C4-2B (cell line): ENCODE measurements at regions not wholly inside any gene's neighbourhood (a gene's known extent, or its start where the extent isn't known, plus 50 kb on each side); places are given as distances from the start of the nearest gene placed in this dataset.

Source experiments
- CTCF ChIP-seq: fragments of 450-650 bp; conservative IDR thresholded peaks from 2 replicates; pipeline ENCODE4 v1.5.1; 2017; ENCODE audit warnings: mild to moderate bottlenecking
- ZFX ChIP-seq: fragments of 450-650 bp; IDR thresholded peaks from 2 replicates; pipeline ENCODE4 v1.6.1; 2017

GRCh38 chr3:147483578-147483977 is 74.4 kb downstream of the ZIC1 start:
- TF ChIP-seq CTCF (no peak), ZFX (no peak)
